ENCODE measurements at regions not wholly inside any gene's neighbourhood (a gene's known extent, or its start where the extent isn't known, plus 50 kb on each side); places are given as distances from the start of the nearest gene placed in this dataset.

DNA sequence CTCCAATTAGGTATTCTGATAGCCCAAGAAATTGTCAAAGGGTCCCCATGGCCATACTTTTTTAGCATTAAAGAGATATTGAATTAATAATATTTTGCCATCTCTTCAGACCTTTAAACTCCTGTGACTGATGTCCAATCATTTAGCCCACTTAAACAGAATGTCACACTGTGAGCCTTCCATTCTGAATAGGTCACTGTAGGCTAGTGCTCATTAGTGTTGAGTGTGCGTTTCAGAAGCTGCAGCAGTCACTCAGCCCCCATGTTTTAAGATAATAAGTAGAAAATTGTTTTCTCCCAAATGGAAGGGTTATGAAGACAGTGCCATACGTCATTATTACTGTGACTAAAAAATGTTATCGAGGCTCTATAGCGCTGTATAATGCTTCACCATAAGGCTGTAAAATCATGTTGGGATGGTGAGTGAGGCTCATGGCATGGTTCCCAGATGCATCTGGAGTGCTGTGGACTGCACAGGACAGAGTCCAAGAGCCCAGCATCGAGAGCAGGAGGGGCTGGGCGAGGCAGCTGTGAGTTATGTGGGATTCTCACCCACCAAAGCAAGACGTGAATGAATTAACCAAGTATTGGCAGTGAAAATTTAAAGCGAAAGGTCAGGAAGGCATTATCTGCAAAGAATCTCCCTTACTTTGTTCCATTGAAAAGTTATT, 2112.9 kb upstream of the WWC1 start:
- Mint-ChIP-seq H3K27me3 (no peaks in the 10 kb centered on the region), H3K4me1 (ENCODE audit: low read depth) (no peaks in the 10 kb centered on the region), H3K4me3 (ENCODE audit: low read depth) (no peak overlapping the region), H3K27ac (no peak overlapping the region), H3K9me3 (ENCODE audit: low read depth) (peaks cover 3% of the 10 kb centered on the region), H3K36me3 (ENCODE audit: insufficient read depth) (no peaks in the 10 kb centered on the region)
- TF ChIP-seq, protein P1, sequence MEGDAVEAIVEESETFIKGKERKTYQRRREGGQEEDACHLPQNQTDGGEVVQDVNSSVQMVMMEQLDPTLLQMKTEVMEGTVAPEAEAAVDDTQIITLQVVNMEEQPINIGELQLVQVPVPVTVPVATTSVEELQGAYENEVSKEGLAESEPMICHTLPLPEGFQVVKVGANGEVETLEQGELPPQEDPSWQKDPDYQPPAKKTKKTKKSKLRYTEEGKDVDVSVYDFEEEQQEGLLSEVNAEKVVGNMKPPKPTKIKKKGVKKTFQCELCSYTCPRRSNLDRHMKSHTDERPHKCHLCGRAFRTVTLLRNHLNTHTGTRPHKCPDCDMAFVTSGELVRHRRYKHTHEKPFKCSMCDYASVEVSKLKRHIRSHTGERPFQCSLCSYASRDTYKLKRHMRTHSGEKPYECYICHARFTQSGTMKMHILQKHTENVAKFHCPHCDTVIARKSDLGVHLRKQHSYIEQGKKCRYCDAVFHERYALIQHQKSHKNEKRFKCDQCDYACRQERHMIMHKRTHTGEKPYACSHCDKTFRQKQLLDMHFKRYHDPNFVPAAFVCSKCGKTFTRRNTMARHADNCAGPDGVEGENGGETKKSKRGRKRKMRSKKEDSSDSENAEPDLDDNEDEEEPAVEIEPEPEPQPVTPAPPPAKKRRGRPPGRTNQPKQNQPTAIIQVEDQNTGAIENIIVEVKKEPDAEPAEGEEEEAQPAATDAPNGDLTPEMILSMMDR (IDR thresholded peaks at IDR 0.05; ENCODE audit: unreplicated experiment) = no peak
- DNase-seq (ENCODE audit: low spot score, unreplicated experiment) = no peak

DNA sequence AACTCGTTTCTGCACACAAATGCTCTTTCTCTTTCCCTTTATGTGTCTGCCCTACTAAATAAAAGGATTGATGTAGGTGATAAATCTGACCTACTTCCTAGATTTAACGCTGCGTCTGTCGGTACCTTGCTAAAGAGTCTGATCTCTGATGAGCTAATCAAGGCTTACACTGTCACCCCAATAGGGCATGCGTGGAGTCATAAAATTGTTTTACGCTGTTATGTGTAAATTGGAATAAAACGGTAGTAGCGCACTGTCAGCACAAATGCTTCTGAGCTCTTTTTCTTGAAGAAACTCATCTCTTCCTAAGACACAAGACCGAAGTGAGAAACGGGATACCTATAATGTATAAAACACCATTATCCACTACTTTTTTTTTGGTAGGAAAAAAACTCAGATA, 2106.3 kb upstream of the WWC1 start:
- H3K4me1 Mint-ChIP-seq (ENCODE audit: low read depth) = no peaks in the 10 kb centered on the region
- no peak overlapping the region for H3K27ac Mint-ChIP-seq
- no peaks in the 10 kb centered on the region for H3K27me3 Mint-ChIP-seq
- TF ChIP-seq, protein P1 (IDR thresholded peaks at IDR 0.05; ENCODE audit: unreplicated experiment) = no peak
- no peaks in the 10 kb centered on the region for H3K36me3 Mint-ChIP-seq (ENCODE audit: insufficient read depth)
- DNase-seq (ENCODE audit: low spot score, unreplicated experiment) = no peak
- H3K9me3 Mint-ChIP-seq (ENCODE audit: low read depth) = peaks cover 3% of the 10 kb centered on the region
- H3K4me3 Mint-ChIP-seq (ENCODE audit: low read depth) = no peak overlapping the region

DNA sequence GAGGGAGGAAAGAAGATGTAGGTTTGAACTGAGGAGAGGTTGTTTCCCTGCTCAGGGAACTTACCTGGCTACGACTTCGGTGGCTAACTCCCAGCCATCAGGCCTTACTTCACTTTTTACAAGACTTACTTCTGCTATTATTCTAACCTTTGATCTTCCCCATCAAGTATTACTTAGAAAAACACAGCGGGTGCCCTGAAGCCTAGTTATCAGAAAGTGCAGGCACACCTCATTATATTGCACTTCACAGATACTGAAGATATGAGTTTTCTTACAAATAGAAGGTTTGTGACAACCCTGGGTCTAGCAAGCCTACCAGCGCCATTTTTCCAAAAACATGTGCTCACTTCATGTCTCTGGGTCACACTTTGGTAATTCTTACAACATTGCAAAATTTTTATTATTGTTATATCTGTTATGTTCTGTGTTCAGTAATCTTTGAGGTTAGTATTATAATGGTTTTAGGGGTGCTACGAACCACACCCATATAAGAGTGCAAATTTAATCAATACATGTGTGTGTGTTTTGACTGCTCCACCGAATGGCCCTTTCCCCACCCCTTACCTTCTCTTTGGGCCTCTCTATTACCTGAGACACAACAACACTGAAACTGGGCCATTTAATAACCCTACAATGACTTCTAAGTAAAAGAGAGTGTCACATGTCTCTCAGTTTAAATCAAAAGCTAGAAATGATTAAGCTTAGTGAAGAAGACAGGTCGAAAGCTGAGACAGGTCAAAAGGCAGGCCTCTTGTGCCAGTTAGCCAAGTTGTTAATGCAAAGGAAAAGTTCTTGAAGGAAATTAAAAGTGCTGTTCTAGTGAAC, 2102.7 kb upstream of the WWC1 start:
- no peak overlapping the region for H3K27ac Mint-ChIP-seq

DNA sequence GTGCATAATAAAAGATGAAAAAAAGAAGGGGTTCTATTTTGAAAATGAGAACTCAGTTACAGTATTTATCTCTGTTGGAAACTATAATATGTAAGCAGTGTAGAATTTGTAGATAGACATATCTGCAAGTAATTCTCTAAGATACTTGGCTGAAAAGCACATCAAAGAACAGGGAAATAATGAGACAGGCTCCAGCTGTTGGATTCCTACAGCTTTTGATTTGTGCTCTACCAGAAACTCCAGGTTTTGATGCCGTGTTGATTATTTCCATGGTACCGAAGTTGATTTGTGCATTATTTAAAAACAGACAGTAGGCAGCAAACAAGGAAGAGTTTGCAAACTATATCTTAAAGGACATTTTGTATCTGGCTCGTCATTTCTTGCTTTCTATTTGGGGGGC, 2098.7 kb upstream of the WWC1 start:
- Mint-ChIP-seq H3K9me3 (ENCODE audit: low read depth) (no peaks in the 10 kb centered on the region), H3K27me3 (no peaks in the 10 kb centered on the region), H3K4me1 (ENCODE audit: low read depth) (peaks cover 1% of the 10 kb centered on the region), H3K27ac (no peak overlapping the region), H3K4me3 (ENCODE audit: low read depth) (no peak overlapping the region), H3K36me3 (ENCODE audit: insufficient read depth) (no peaks in the 10 kb centered on the region)
- TF ChIP-seq, protein P1 (IDR thresholded peaks at IDR 0.05; ENCODE audit: unreplicated experiment) = no peak
- no peak for DNase-seq (ENCODE audit: low spot score, unreplicated experiment)

More for the DNA sequence above, 2102.7 kb upstream of the WWC1 start:
- Mint-ChIP-seq H3K36me3 (ENCODE audit: insufficient read depth) (no peaks in the 10 kb centered on the region), H3K9me3 (ENCODE audit: low read depth) (no peaks in the 10 kb centered on the region), H3K4me3 (ENCODE audit: low read depth) (no peak overlapping the region), H3K27me3 (no peaks in the 10 kb centered on the region), H3K4me1 (ENCODE audit: low read depth) (no peaks in the 10 kb centered on the region)
- DNase-seq (ENCODE audit: low spot score, unreplicated experiment) = no peak
- TF ChIP-seq, protein P1 (IDR thresholded peaks at IDR 0.05; ENCODE audit: unreplicated experiment) = no peak

DNA sequence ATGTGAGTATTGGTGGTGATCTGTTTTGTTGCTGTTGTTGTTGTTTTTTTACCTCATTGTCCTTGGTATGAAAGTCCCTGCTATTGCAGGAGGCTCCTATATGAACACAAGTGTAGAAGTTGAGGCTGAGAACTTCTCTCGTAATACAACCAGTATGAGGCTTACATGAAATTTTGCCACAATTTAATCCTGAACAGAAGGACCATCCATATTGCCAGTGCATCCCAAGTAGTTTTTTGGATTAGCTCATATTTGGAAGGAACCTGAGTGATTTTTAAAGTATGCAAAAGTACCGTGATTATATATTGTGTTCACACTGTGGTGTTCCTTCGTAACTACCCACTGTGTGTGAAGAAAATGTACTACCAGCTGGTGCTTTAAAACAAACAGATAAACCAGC, 2095.5 kb upstream of the WWC1 start:
- DNase-seq (ENCODE audit: low spot score, unreplicated experiment) = no peak
- Mint-ChIP-seq H3K4me3 (ENCODE audit: low read depth) (no peak overlapping the region), H3K27ac (no peak overlapping the region), H3K27me3 (no peaks in the 10 kb centered on the region), H3K36me3 (ENCODE audit: insufficient read depth) (no peaks in the 10 kb centered on the region), H3K4me1 (ENCODE audit: low read depth) (peaks cover 1% of the 10 kb centered on the region), H3K9me3 (ENCODE audit: low read depth) (no peaks in the 10 kb centered on the region)
- TF ChIP-seq, protein P1 (IDR thresholded peaks at IDR 0.05; ENCODE audit: unreplicated experiment) = no peak
